KMS-11 (cell line): ENCODE measurements at regions not wholly inside any gene's neighbourhood (a gene's known extent, or its start where the extent isn't known, plus 50 kb on each side); places are given as distances from the start of the nearest gene placed in this dataset.

ENCODE experiments used
- H2AFZ ChIP-seq: fragments of 200-600 bp; sonication (generic); 2 replicates; pipeline ENCODE4 v1.6.1; 2016; ENCODE audit warnings: antibody characterized with exemption, mixed run types, low read depth
- H3K27ac ChIP-seq: fragments of 200-600 bp; sonication (generic); 2 replicates; pipeline ENCODE4 v1.6.1; 2016; ENCODE audit warnings: mild to moderate bottlenecking, mixed run types
- H3K27me3 ChIP-seq: fragments of 200-600 bp; sonication (generic); 2 replicates; pipeline ENCODE4 v1.6.1; 2017; ENCODE audit warnings: mild to moderate bottlenecking, low read depth, mixed run types, moderate library complexity; ENCODE audit not compliant: insufficient read depth
- H3K36me3 ChIP-seq: fragments of 200-600 bp; sonication (generic); 2 replicates; pipeline ENCODE4 v1.6.1; 2017; ENCODE audit warnings: mild to moderate bottlenecking, mixed run types; ENCODE audit not compliant: insufficient read depth
- H3K4me1 ChIP-seq: fragments of 200-600 bp; sonication (generic); 2 replicates; pipeline ENCODE4 v1.6.1; 2016; ENCODE audit warnings: mild to moderate bottlenecking, low read depth, mixed run types; ENCODE audit not compliant: poor library complexity, severe bottlenecking
- H3K4me2 ChIP-seq: fragments of 200-600 bp; sonication (generic); 2 replicates; pipeline ENCODE4 v1.7.0; 2016; ENCODE audit warnings: mild to moderate bottlenecking, mixed run types
- H3K4me3 ChIP-seq: fragments of 200-600 bp; sonication (generic); IDR thresholded peaks from 2 replicates; pipeline ENCODE4 v1.6.1; 2017; ENCODE audit warnings: low read depth, low read length, mixed read lengths; ENCODE audit not compliant: insufficient read depth
- H3K79me2 ChIP-seq: fragments of 200-600 bp; sonication (generic); 2 replicates; pipeline ENCODE4 v1.6.1; 2016; ENCODE audit warnings: low read depth, mixed run types; ENCODE audit not compliant: insufficient read depth
- H3K9ac ChIP-seq: fragments of 200-600 bp; sonication (generic); 2 replicates; pipeline ENCODE4 v1.6.1; 2016; ENCODE audit warnings: mild to moderate bottlenecking, mixed run types
- H4K20me1 ChIP-seq: fragments of 200-600 bp; sonication (generic); 2 replicates; pipeline ENCODE4 v1.6.1; 2016; ENCODE audit warnings: mild to moderate bottlenecking, mixed run types; ENCODE audit not compliant: insufficient read depth
- CTCF ChIP-seq: fragments of 200-600 bp; sonication (generic); conservative IDR thresholded peaks from 2 replicates; pipeline ENCODE4 v1.6.1; 2017; ENCODE audit warnings: low read depth, mild to moderate bottlenecking, antibody characterized with exemption, low read length, moderate library complexity, mixed read lengths

DNA sequence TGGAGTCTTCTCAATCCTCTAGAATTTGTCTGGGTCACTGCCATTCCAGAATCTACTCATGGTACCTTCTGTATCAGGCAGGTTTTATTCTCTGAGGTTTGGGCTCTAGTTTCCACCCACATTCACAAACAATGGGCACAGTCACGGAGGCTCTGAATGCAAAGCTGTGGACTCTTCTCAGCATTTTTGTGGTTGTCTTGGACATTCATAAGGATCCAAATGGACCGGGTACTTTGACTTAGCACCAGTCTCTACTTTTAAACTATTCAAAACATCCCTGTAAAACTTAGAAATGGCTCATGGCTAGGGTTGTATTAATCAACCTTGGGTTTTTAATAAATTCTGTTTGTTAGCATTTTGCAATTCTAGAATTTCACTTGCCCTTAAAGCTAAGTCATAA is 277.9 kb upstream of the THBS1 start:
- H3K27me3 ChIP-seq: no peaks in the 10 kb centered on the region
- H3K4me2 ChIP-seq: no peak overlapping the region
- no peak overlapping the region for H3K4me3 ChIP-seq
- H3K4me1 ChIP-seq: no peaks in the 10 kb centered on the region
- no peak overlapping the region for H2AFZ ChIP-seq
- H3K9ac ChIP-seq: no peak overlapping the region
- H3K36me3 ChIP-seq: no peaks in the 10 kb centered on the region
- no peaks in the 10 kb centered on the region for H3K79me2 ChIP-seq
- no peak overlapping the region for H3K27ac ChIP-seq
- H4K20me1 ChIP-seq: no peaks in the 10 kb centered on the region
- no peak for TF ChIP-seq CTCF

- Histone ChIP-seq H3K4me3 (no peak overlapping the region), H3K79me2 (no peaks in the 10 kb centered on the region), H3K36me3 (no peaks in the 10 kb centered on the region), H2AFZ (no peak overlapping the region), H3K4me2 (no peak overlapping the region), H3K27ac (no peak overlapping the region), H3K9ac (no peak overlapping the region), H4K20me1 (no peaks in the 10 kb centered on the region), H3K4me1 (no peaks in the 10 kb centered on the region), H3K27me3 (no peaks in the 10 kb centered on the region)
- no peak for TF ChIP-seq CTCF
These were observed 276.6 kb upstream of the THBS1 start for GRCh38 chr15:39304201-39304841.

DNA sequence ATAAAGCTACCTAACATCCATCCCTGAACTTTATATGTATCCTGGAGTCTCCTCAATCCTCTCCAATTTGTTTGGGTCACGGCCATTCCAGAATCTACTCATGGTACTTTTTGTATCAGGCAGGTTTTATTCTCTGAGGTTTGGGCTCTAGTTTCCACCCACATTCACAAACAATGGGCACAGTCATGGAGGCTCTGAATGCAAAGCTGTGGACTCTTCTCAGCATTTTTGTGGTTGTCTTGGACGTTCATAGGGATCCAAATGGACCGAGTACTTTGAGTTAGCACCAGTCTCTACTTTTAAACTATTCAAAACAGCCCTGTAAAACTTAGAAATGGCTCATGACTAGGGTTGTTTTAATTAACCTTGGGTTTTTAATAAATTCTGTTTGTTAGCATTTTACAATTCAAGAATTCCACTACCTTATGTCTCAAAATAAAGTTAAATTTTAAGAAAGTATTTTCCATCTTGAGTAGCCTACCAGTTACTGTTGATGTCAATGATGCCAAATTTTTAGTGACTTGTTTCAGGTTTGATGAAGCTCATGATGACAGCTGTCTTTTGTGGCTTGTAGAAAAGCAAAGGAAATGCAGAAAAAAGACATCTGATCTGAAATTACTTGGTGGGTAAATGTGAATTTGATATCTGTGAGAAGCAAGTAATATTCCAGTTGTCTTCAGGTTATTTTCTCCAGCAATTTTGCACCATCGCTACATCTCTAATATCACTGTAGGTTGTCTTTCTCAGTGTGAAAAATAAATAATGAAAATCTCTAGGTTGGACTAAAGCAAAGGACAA is 275.7 kb upstream of the THBS1 start:
- Histone ChIP-seq H3K27ac (no peak overlapping the region), H3K36me3 (no peaks in the 10 kb centered on the region), H3K4me2 (no peak overlapping the region), H2AFZ (no peak overlapping the region), H3K4me3 (no peak overlapping the region), H3K4me1 (no peaks in the 10 kb centered on the region), H3K9ac (no peak overlapping the region), H3K79me2 (no peaks in the 10 kb centered on the region), H4K20me1 (no peaks in the 10 kb centered on the region), H3K27me3 (no peaks in the 10 kb centered on the region)
- no peak for TF ChIP-seq CTCF

DNA sequence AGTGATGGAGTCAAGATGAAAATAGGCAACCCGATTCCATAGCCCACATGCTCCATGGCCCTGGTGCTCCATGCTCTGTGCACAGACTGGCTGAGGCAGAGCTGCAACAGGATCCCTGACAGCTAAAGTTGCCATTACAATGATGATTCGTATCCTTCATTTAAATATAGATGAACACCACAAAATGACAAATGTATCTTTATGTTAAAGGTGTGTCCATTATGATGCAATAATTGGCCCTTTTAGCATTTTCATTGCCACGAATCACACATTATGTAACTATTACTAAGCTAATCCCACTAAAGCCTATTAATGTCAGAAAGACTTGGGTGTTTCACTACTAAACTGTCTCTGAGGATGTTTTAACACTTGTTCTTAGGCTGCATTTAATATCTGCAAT is 270.2 kb upstream of the THBS1 start:
- H2AFZ ChIP-seq: no peak overlapping the region
- H3K4me2 ChIP-seq: no peak overlapping the region
- H3K4me3 ChIP-seq: no peak overlapping the region
- no peaks in the 10 kb centered on the region for H3K79me2 ChIP-seq
- no peak overlapping the region for H3K9ac ChIP-seq
- no peaks in the 10 kb centered on the region for H3K4me1 ChIP-seq
- no peaks in the 10 kb centered on the region for H3K36me3 ChIP-seq
- no peaks in the 10 kb centered on the region for H3K27me3 ChIP-seq
- TF ChIP-seq CTCF: no peak
- no peak overlapping the region for H3K27ac ChIP-seq
- no peaks in the 10 kb centered on the region for H4K20me1 ChIP-seq
